ENCODE measurements at regions not wholly inside any gene's neighbourhood (a gene's known extent, or its start where the extent isn't known, plus 50 kb on each side); places are given as distances from the start of the nearest gene placed in this dataset.

DNA sequence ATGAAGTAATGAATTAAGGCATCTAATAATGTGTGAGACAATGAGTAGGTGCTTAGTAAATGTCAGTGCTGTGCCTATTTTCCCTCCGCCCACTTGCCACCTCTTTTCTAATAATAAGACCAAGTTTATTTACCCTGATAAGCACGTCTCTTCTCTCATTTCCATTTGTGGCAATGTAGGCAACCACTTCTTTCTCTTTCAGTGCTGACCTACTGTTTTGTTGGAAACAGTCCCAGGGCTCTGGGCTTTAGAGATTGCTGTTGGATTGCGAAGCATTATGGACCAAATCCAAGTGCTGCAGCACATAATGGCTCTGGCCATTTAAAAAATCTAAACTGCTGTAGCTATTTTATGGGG, 141.3 kb upstream of the PLEKHG7 start:
- TF ChIP-seq, protein P1, sequence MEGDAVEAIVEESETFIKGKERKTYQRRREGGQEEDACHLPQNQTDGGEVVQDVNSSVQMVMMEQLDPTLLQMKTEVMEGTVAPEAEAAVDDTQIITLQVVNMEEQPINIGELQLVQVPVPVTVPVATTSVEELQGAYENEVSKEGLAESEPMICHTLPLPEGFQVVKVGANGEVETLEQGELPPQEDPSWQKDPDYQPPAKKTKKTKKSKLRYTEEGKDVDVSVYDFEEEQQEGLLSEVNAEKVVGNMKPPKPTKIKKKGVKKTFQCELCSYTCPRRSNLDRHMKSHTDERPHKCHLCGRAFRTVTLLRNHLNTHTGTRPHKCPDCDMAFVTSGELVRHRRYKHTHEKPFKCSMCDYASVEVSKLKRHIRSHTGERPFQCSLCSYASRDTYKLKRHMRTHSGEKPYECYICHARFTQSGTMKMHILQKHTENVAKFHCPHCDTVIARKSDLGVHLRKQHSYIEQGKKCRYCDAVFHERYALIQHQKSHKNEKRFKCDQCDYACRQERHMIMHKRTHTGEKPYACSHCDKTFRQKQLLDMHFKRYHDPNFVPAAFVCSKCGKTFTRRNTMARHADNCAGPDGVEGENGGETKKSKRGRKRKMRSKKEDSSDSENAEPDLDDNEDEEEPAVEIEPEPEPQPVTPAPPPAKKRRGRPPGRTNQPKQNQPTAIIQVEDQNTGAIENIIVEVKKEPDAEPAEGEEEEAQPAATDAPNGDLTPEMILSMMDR (IDR thresholded peaks at IDR 0.05) = no peak
- TF ChIP-seq POLR2AphosphoS5 (IDR thresholded peaks at IDR 0.05) = peak; percentile 47 to 62
- no peaks in the 10 kb centered on the region for H3K9me3 ChIP-seq
- H3K36me3 ChIP-seq = no peaks in the 10 kb centered on the region
- H3K4me1 ChIP-seq = peaks cover 24 to 29% (median 28%) of the 10 kb centered on the region in 4 donors
- no peaks in the 10 kb centered on the region for H3K27me3 ChIP-seq
- no peak for DNase-seq (ENCODE audit: extremely low spot score)
- H3K27ac ChIP-seq (replicated peaks in 1 of 4) = peak overlapping the region; percentile 16 to 73 (median 58)
- no peak overlapping the region for H3K4me3 ChIP-seq
- intact Hi-C loops (cut with DNase I) = loop anchor here (10.0 kb wide), 1 partner anchor 567 kb away; no protein-coding TSS in a partner anchor
- 12% methylated on average over 3 of the region's 3 CpGs for WGBS

DNA sequence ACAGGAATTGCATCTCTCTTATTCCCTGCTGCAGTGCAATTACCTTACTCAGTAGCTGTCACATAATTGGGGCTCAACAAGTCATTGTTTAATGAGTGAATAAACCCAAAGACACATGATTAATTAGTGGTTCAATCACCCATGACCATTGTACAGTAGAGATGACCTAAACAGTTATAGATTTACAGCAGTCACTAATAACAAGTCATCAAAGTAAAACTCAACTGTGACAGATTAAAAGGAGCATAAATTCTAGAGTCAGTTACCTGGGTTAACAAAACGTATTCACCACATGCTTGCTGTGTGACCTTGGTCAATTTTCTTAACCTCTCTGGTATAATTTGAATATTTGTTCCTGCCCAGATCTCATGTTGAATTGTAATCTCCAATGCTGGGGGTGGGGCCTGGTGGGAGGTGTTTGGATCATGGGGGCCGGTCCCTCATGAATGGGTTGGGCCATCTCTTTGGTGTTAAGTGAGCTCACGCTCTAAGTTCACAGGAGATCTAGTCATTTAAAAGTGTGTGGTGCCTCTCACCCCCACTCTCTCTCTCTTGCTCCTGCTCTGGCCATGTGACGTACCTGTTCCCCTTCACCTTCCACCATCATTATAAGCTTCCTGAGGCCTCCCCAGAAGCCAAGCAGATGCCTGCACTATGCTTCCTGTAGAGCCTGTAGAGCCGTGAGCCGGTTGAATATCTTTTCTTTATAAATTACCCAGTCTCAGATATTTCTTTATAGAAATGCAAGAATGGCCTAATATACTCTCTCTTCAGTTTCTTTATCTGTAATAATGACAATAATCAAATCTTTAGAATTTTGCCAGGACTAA, 141.9 kb upstream of the PLEKHG7 start:
- no peak overlapping the region for H3K4me3 ChIP-seq
- peak overlapping the region; percentile 16 to 73 (median 58) for H3K27ac ChIP-seq (replicated peaks in 1 of 4)
- no peak for TF ChIP-seq EP300 (IDR thresholded peaks at IDR 0.05)
- TF ChIP-seq, protein P1 (IDR thresholded peaks at IDR 0.05) = no peak
- no peak for TF ChIP-seq POLR2A (IDR thresholded peaks at IDR 0.05; ENCODE audit: low read depth)
- TF ChIP-seq POLR2AphosphoS5 (IDR thresholded peaks at IDR 0.05) = no peak
- intact Hi-C loops (cut with DNase I) = loop anchor here (10.0 kb wide), 1 partner anchor 566 kb away; no protein-coding TSS in a partner anchor
- 89% methylated on average over 6 of the region's 6 CpGs for WGBS
- no peaks in the 10 kb centered on the region for H3K9me3 ChIP-seq
- no peaks in the 10 kb centered on the region for H3K27me3 ChIP-seq
- H3K36me3 ChIP-seq = no peaks in the 10 kb centered on the region
- peaks cover 24 to 29% (median 28%) of the 10 kb centered on the region in 4 donors for H3K4me1 ChIP-seq
- DNase-seq (ENCODE audit: extremely low spot score) = no peak

DNA sequence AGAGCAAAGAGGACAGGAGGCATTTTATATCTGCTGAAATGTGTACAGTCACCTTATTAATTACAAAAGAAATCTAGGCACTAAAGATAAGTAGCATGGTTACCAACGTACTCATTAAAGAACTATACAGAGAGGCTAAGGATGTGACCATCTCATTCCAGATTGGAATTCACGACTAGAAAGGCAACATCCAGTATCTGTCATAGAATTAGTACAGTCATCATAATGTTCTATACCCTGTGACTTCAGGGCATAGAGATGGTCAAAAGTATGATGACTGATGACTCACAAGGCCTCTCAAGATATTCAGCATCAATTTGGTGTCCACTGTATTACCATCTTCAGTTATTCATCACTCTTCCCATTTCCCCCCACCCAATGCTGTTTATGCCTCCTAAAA, 144.0 kb upstream of the PLEKHG7 start:
- no peak for DNase-seq (ENCODE audit: extremely low spot score)
- 71% methylated on average over 2 of the region's 2 CpGs for WGBS
- intact Hi-C loops (cut with DNase I) = loop anchor here (10.0 kb wide), 1 partner anchor 414 kb away; the partner anchor contains the start of gene BTG1
- H3K4me3 ChIP-seq = no peak overlapping the region
- no peaks in the 10 kb centered on the region for H3K27me3 ChIP-seq
- H3K27ac ChIP-seq (replicated peaks in 1 of 4) = no peak overlapping the region
- H3K9me3 ChIP-seq = no peaks in the 10 kb centered on the region
- no peak for TF ChIP-seq EP300 (IDR thresholded peaks at IDR 0.05)
- no peak for TF ChIP-seq POLR2AphosphoS5 (IDR thresholded peaks at IDR 0.05)
- no peak for TF ChIP-seq POLR2A (IDR thresholded peaks at IDR 0.05; ENCODE audit: low read depth)
- TF ChIP-seq, protein P1 (IDR thresholded peaks at IDR 0.05) = no peak
- H3K4me1 ChIP-seq = peaks cover 31 to 45% (median 43%) of the 10 kb centered on the region in 4 donors
- no peaks in the 10 kb centered on the region for H3K36me3 ChIP-seq

DNA sequence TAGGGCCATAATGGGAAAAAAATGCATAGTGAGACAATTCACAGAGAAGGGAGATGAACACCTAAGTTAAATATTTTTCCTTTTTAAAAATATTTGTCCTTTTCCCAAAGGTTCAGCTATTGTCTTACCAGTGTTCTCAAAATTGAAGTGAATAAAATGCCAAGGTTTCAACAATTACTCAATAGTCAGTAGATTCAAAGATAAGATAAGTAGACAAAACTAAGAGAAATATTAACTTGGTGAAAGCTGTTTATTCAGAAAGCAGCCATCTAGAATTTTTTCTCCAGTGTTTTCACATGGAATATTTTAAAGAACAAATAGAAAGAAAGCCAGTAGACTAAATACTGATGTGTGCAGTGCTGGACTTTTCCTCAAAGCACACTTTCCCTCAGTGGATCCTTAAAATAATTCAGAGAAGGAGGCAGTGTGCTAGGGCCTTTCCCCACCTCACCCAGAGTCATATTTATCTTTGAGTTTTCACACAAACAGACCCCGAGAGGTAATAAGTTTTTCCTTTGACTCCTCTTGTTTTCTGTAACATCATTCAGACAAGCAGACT, 144.5 kb upstream of the PLEKHG7 start:
- no peak overlapping the region for H3K4me3 ChIP-seq
- no peak overlapping the region for H3K27ac ChIP-seq (replicated peaks in 1 of 4)
- H3K4me1 ChIP-seq = peaks cover 36 to 49% (median 48%) of the 10 kb centered on the region in 4 donors
- H3K27me3 ChIP-seq = no peaks in the 10 kb centered on the region
- H3K36me3 ChIP-seq = no peaks in the 10 kb centered on the region
- no peak for DNase-seq (ENCODE audit: extremely low spot score)
- WGBS = 87% methylated on average over 1 of the region's 1 CpG
- TF ChIP-seq POLR2A (IDR thresholded peaks at IDR 0.05; ENCODE audit: low read depth) (no peak), POLR2AphosphoS5 (IDR thresholded peaks at IDR 0.05) (no peak), EP300 (IDR thresholded peaks at IDR 0.05) (no peak)
- TF ChIP-seq, protein P1 (IDR thresholded peaks at IDR 0.05) = no peak
- H3K9me3 ChIP-seq = no peaks in the 10 kb centered on the region
- intact Hi-C loops (cut with DNase I) = loop anchor here (10.0 kb wide), 1 partner anchor 413 kb away; the partner anchor contains the start of gene BTG1
